ENCODE measurements at regions not wholly inside any gene's neighbourhood (a gene's known extent, or its start where the extent isn't known, plus 50 kb on each side); places are given as distances from the start of the nearest gene placed in this dataset.

DNA sequence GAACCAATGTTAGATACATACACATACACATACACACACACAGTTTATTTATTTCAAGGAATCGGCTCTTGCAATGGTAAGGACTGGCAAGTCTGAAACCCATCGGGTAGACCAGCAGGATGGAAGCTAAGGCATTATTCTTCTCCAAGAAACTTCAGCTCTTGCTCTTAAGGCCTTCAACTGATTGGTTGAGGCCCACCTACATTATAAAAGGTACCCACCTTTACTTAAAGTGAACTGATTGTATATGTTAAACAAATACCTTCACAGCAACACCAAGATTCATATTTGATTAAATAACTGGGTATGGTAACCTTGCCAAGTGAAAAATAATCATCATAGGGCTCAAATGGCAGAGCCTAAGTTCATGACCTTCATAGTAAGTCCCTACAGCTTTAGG is 695.5 kb downstream of the BCL11B start:
- TF ChIP-seq CTCF (IDR thresholded peaks at IDR 0.05) (no peak), TEAD4 (IDR thresholded peaks at IDR 0.05; ENCODE audit: borderline replicate concordance, insufficient read depth) (no peak), POLR2AphosphoS5 (IDR thresholded peaks at IDR 0.05; ENCODE audit: low read depth, low read length) (no peak), JUND (IDR thresholded peaks at IDR 0.05) (no peak), FOXJ3 (CRISPR knock-in tag; IDR thresholded peaks at IDR 0.05) (no peak), RAD21 (IDR thresholded peaks at IDR 0.05; ENCODE audit: low read length) (no peak), FOXM1 (IDR thresholded peaks at IDR 0.05; ENCODE audit: low read depth) (no peak), SMC3 (IDR thresholded peaks at IDR 0.05; ENCODE audit: low read depth, low read length) (no peak), EZH2phosphoT487 (IDR thresholded peaks at IDR 0.05; ENCODE audit: borderline replicate concordance, low read depth) (no peak)
- TF ChIP-seq, protein P1, sequence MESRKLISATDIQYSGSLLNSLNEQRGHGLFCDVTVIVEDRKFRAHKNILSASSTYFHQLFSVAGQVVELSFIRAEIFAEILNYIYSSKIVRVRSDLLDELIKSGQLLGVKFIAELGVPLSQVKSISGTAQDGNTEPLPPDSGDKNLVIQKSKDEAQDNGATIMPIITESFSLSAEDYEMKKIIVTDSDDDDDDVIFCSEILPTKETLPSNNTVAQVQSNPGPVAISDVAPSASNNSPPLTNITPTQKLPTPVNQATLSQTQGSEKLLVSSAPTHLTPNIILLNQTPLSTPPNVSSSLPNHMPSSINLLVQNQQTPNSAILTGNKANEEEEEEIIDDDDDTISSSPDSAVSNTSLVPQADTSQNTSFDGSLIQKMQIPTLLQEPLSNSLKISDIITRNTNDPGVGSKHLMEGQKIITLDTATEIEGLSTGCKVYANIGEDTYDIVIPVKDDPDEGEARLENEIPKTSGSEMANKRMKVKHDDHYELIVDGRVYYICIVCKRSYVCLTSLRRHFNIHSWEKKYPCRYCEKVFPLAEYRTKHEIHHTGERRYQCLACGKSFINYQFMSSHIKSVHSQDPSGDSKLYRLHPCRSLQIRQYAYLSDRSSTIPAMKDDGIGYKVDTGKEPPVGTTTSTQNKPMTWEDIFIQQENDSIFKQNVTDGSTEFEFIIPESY (IDR thresholded peaks at IDR 0.05; ENCODE audit: borderline replicate concordance, low read depth): no peak
- TF ChIP-seq, protein P2, sequence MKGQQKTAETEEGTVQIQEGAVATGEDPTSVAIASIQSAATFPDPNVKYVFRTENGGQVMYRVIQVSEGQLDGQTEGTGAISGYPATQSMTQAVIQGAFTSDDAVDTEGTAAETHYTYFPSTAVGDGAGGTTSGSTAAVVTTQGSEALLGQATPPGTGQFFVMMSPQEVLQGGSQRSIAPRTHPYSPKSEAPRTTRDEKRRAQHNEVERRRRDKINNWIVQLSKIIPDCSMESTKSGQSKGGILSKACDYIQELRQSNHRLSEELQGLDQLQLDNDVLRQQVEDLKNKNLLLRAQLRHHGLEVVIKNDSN (IDR thresholded peaks at IDR 0.05; ENCODE audit: borderline replicate concordance, low read depth): no peak
- Histone ChIP-seq H3K9ac (no peak overlapping the region), H3K4me2 (no peak overlapping the region), H3F3A (replicated peaks; ENCODE audit: insufficient read depth) (no peaks in the 10 kb centered on the region), H3K27me3 (ENCODE audit: insufficient read depth) (no peaks in the 10 kb centered on the region), H4K20me1 (ENCODE audit: insufficient read depth) (no peaks in the 10 kb centered on the region), H3K27ac (ENCODE audit: low read depth in 2 of 2, low read length in 1 of 2) (no peak overlapping the region), H3K9me3 (no peaks in the 10 kb centered on the region), H3K4me1 (ENCODE audit: control insufficient read depth in 1 of 2, insufficient read depth in 2 of 2, low read depth in 1 of 2, low read length in 1 of 2) (no peaks in the 10 kb centered on the region), H2AFZ (ENCODE audit: low read depth) (no peak overlapping the region), H3K79me2 (ENCODE audit: insufficient read depth) (no peaks in the 10 kb centered on the region), H3K9me2 (no peaks in the 10 kb centered on the region), H3K4me3 (ENCODE audit: low read depth in 2 of 2, low read length in 1 of 2) (no peak overlapping the region), H3K36me3 (replicated peaks in 1 of 2; ENCODE audit: control insufficient read depth in 1 of 2, insufficient read depth in 2 of 2, low read length in 1 of 2) (no peaks in the 10 kb centered on the region)
- 0% methylated on average over 2 of the region's 2 CpGs for WGBS (ENCODE audit: low lambda C conversion rate)
- ChIA-PET POLR2A (no interaction called here), CTCF (no interaction called here)
- DNase-seq: no peak

- TF ChIP-seq RXRA (IDR thresholded peaks at IDR 0.05; ENCODE audit: borderline replicate concordance, low read depth) (no peak), ELF1 (IDR thresholded peaks at IDR 0.05) (no peak), CHD2 (IDR thresholded peaks at IDR 0.05; ENCODE audit: low read length, partially characterized antibody) (no peak), JUND (IDR thresholded peaks at IDR 0.05) (no peak)
- TF ChIP-seq, protein P1 (IDR thresholded peaks at IDR 0.05; ENCODE audit: borderline replicate concordance, low read depth): no peak
- Histone ChIP-seq H3K4me1 (ENCODE audit: control insufficient read depth in 1 of 2, insufficient read depth in 2 of 2, low read depth in 1 of 2, low read length in 1 of 2) (no peaks in the 10 kb centered on the region), H3K79me2 (ENCODE audit: insufficient read depth) (no peaks in the 10 kb centered on the region), H3K36me3 (replicated peaks in 1 of 2; ENCODE audit: control insufficient read depth in 1 of 2, insufficient read depth in 2 of 2, low read length in 1 of 2) (no peaks in the 10 kb centered on the region), H3K9ac (no peak overlapping the region), H3K4me2 (no peak overlapping the region), H3K9me3 (no peaks in the 10 kb centered on the region), H3F3A (replicated peaks; ENCODE audit: insufficient read depth) (no peaks in the 10 kb centered on the region), H3K4me3 (ENCODE audit: low read depth in 2 of 2, low read length in 1 of 2) (no peak overlapping the region), H2AFZ (ENCODE audit: low read depth) (no peak overlapping the region), H4K20me1 (ENCODE audit: insufficient read depth) (no peaks in the 10 kb centered on the region), H3K9me2 (no peaks in the 10 kb centered on the region), H3K27ac (ENCODE audit: low read depth in 2 of 2, low read length in 1 of 2) (no peak overlapping the region), H3K27me3 (ENCODE audit: insufficient read depth) (no peaks in the 10 kb centered on the region)
- CTCF ChIA-PET: no interaction called here
- POLR2A ChIA-PET: no interaction called here
- whole genome bisulfite sequencing (ENCODE audit: low lambda C conversion rate): 3% methylated on average over 2 of the region's 2 CpGs
- no peak for DNase-seq
These were observed 693.8 kb downstream of the BCL11B start for GRCh38 chr14:98578204-98578603.

Measured in SK-N-SH (cell line).